ENCODE measurements at regions not wholly inside any gene's neighbourhood (a gene's known extent, or its start where the extent isn't known, plus 50 kb on each side); places are given as distances from the start of the nearest gene placed in this dataset.

GRCh38 chr10:4043897-4044665, 259.1 kb upstream of the KLF6 start:
- H3K27ac ChIP-seq: no peak overlapping the region

GRCh38 chr10:4041635-4042034, 256.6 kb upstream of the KLF6 start:
- TF ChIP-seq, protein P1, sequence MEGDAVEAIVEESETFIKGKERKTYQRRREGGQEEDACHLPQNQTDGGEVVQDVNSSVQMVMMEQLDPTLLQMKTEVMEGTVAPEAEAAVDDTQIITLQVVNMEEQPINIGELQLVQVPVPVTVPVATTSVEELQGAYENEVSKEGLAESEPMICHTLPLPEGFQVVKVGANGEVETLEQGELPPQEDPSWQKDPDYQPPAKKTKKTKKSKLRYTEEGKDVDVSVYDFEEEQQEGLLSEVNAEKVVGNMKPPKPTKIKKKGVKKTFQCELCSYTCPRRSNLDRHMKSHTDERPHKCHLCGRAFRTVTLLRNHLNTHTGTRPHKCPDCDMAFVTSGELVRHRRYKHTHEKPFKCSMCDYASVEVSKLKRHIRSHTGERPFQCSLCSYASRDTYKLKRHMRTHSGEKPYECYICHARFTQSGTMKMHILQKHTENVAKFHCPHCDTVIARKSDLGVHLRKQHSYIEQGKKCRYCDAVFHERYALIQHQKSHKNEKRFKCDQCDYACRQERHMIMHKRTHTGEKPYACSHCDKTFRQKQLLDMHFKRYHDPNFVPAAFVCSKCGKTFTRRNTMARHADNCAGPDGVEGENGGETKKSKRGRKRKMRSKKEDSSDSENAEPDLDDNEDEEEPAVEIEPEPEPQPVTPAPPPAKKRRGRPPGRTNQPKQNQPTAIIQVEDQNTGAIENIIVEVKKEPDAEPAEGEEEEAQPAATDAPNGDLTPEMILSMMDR (conservative IDR thresholded peaks at IDR 0.05): no peak
- no peak overlapping the region for H3K27ac ChIP-seq

More at GRCh38 chr10:4043897-4044665, 259.1 kb upstream of the KLF6 start:
- TF ChIP-seq, protein P1 (conservative IDR thresholded peaks at IDR 0.05): no peak

GRCh38 chr10:4038000-4038399, 253.0 kb upstream of the KLF6 start:
- TF ChIP-seq, protein P1 (conservative IDR thresholded peaks at IDR 0.05): no peak
- H3K27ac ChIP-seq: no peak overlapping the region

DNA sequence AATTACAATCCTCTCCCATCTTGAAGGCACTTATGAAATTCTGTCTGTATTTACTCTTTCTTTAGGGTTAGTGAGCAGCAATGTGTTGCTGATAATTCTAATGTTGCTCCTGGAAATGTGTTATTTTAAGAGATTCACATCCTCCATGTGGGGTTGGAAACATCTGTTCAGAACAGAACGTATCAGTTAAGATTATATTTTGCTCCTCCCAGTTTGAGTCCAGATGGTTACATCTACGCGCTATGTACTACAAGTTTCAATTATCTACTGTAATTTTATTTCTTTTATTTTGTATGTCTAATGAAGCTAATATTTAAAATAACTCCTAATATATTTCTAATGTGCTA, 250.6 kb upstream of the KLF6 start:
- TF ChIP-seq, protein P1 (conservative IDR thresholded peaks at IDR 0.05): no peak
- no peak overlapping the region for H3K27ac ChIP-seq

DNA sequence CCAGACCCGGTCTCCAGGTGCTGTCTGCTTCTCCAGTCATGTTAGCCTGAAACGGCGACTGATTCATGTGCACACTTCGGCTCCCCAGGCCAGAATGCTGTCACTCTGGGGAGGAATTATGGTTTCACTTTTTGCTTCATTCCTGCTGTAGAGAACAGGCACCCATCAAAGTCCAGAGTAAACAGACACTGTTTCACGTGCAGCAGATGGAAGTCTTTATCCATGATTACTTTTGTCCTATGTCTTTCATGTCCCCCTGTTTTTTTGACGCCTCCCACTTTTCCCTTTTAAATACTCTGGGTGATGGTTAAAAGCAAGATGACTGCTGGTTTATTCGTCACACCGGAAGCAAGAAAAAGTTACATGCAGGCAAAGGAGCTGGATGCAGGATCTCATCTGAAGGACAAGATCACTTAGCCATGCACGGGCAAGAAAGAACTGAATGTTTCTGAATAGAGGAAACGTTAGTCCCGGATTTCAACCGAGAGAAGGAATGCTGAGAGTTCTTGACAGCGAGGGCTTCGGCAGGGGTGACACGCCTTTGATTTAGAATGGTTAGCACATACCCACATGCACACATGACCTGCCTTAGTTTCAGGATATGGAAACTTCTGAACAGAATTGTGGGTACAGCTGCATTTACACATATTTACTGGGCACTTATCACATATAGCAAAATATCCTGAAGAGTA, 250.0 kb upstream of the KLF6 start:
- H3K27ac ChIP-seq: no peak overlapping the region
- TF ChIP-seq, protein P1 (conservative IDR thresholded peaks at IDR 0.05): no peak

DNA sequence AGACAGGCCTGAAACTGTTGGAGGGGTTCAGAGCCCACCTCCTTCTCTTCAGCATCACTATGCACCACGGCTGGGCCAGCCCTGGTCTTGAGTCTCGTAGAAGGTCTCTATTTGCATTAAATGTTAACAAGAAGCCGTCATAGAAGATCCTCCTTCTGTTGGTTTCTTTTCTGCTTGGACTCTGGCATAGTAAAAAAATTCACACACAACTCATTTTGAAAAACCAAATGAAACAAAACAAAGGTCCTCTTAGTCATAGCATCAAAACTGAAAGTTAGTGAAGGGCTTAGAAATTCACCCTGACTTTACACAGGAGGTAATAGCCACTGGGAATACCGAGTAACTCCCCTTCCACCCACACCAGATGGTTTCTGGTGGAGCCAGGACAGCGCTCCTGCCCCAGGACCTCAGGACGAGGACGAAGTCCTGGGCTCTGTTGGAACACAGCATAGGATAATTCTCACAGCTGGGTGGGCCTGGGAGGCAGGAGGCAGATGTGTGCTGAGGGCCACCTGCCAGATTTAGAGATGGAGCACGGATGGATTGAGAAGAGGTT, 248.4 kb upstream of the KLF6 start:
- H3K27ac ChIP-seq: no peak overlapping the region
- TF ChIP-seq, protein P1 (conservative IDR thresholded peaks at IDR 0.05): no peak

DNA sequence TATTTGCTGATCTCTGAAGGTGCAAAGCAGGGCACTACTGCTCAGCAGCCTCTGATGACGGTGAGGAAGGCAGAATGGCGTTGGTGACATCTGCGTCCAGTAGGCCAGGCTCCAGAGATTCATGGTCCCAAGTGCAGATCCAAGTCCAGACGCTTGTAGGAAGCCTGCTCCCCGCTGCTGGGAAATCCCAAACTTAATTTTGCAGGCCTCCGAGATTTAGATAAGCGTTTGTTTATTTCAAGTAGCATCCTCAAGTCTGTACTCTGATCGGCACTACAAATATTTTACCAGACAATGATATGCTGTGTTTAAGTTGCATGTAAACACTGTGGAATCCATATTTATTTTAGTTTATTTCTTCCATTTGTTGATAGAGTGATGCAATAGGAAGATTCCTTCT, 244.9 kb upstream of the KLF6 start:
- H3K27ac ChIP-seq: no peak overlapping the region
- TF ChIP-seq, protein P1 (conservative IDR thresholded peaks at IDR 0.05): no peak

All from VCaP (cell line).